Liver (tissue), 3 donors: ENCODE measurements at regions not wholly inside any gene's neighbourhood (a gene's known extent, or its start where the extent isn't known, plus 50 kb on each side); places are given as distances from the start of the nearest gene placed in this dataset.

Experiments used
- ATF3 ChIP-seq: IDR thresholded peaks from 2 replicates; pipeline ENCODE4 v1.6.1; 2016; ENCODE audit warnings: antibody characterized with exemption
- EGR1 ChIP-seq, 2 donors: IDR thresholded peaks; 2 replicates each; pipeline ENCODE4 v1.6.1; 2016 to 2018; ENCODE audit warnings: antibody characterized with exemption in 2 of 2, low read depth in 2 of 2
- FOXA1 ChIP-seq: IDR thresholded peaks from 2 replicates; pipeline ENCODE4 v1.6.1; 2016; ENCODE audit warnings: antibody characterized with exemption
- GABPA ChIP-seq, 2 donors: IDR thresholded peaks in 1 of 2; conservative IDR thresholded peaks in 1 of 2; 2 replicates each; pipeline ENCODE4 v1.6.1; 2016; ENCODE audit warnings: antibody characterized with exemption in 2 of 2, mild to moderate bottlenecking in 1 of 2, moderate library complexity in 1 of 2
- JUND ChIP-seq, 2 donors: IDR thresholded peaks; 2 replicates each; pipeline ENCODE4 v1.6.1; 2016; ENCODE audit warnings: antibody characterized with exemption in 2 of 2
- MAX ChIP-seq: IDR thresholded peaks from 2 replicates; pipeline ENCODE4 v1.6.1; 2016; ENCODE audit warnings: antibody characterized with exemption
- NR2F2 ChIP-seq: IDR thresholded peaks from 2 replicates; pipeline ENCODE4 v1.6.1; 2016; ENCODE audit warnings: antibody characterized with exemption
- RXRA ChIP-seq, 2 donors: IDR thresholded peaks; 2 replicates each; pipeline ENCODE4 v1.6.1; 2017 to 2018; ENCODE audit warnings: antibody characterized with exemption in 2 of 2, mild to moderate bottlenecking in 1 of 2
- TAF1 ChIP-seq: conservative IDR thresholded peaks from 2 replicates; pipeline ENCODE4 v1.6.1; 2016; ENCODE audit warnings: antibody characterized with exemption, mild to moderate bottlenecking
- YY1 ChIP-seq: IDR thresholded peaks from 2 replicates; pipeline ENCODE4 v1.6.1; 2016; ENCODE audit warnings: antibody characterized with exemption, mild to moderate bottlenecking
- ZBTB33 ChIP-seq: IDR thresholded peaks from 2 replicates; pipeline ENCODE4 v1.6.1; 2016; ENCODE audit warnings: antibody characterized with exemption
- TF ChIP-seq, protein P1 (sequence below): fragments of 150-350 bp; IDR thresholded peaks from 2 replicates; pipeline ENCODE4 v1.5.1; 2017; ENCODE audit warnings: improper control_type of control experiment, low read depth, low read length; ENCODE audit not compliant: missing input control
- TF ChIP-seq, protein P2 (sequence below): IDR thresholded peaks from 2 replicates; pipeline ENCODE4 v1.6.1; 2016; ENCODE audit warnings: antibody characterized with exemption, mild to moderate bottlenecking
- donor health status: healthy.
- donor health status: healthy.

GRCh38 chr4:154911097-154911496, 130.0 kb downstream of the RBM46 start:
- TF ChIP-seq, protein P1, sequence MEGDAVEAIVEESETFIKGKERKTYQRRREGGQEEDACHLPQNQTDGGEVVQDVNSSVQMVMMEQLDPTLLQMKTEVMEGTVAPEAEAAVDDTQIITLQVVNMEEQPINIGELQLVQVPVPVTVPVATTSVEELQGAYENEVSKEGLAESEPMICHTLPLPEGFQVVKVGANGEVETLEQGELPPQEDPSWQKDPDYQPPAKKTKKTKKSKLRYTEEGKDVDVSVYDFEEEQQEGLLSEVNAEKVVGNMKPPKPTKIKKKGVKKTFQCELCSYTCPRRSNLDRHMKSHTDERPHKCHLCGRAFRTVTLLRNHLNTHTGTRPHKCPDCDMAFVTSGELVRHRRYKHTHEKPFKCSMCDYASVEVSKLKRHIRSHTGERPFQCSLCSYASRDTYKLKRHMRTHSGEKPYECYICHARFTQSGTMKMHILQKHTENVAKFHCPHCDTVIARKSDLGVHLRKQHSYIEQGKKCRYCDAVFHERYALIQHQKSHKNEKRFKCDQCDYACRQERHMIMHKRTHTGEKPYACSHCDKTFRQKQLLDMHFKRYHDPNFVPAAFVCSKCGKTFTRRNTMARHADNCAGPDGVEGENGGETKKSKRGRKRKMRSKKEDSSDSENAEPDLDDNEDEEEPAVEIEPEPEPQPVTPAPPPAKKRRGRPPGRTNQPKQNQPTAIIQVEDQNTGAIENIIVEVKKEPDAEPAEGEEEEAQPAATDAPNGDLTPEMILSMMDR: no peak
- TF ChIP-seq TAF1 (no peak), ZBTB33 (no peak), MAX (no peak), ATF3 (no peak), FOXA1 (no peak), GABPA (IDR thresholded peaks at IDR 0.05 in 1 of 2, conservative IDR thresholded peaks at IDR 0.05 in 1 of 2) (no peak), NR2F2 (no peak), JUND (IDR thresholded peaks at IDR 0.05) (no peak), YY1 (no peak), EGR1 (IDR thresholded peaks at IDR 0.05; ENCODE audit: low read depth in 2 of 2) (no peak), RXRA (IDR thresholded peaks at IDR 0.05) (no peak)
- TF ChIP-seq, protein P2, sequence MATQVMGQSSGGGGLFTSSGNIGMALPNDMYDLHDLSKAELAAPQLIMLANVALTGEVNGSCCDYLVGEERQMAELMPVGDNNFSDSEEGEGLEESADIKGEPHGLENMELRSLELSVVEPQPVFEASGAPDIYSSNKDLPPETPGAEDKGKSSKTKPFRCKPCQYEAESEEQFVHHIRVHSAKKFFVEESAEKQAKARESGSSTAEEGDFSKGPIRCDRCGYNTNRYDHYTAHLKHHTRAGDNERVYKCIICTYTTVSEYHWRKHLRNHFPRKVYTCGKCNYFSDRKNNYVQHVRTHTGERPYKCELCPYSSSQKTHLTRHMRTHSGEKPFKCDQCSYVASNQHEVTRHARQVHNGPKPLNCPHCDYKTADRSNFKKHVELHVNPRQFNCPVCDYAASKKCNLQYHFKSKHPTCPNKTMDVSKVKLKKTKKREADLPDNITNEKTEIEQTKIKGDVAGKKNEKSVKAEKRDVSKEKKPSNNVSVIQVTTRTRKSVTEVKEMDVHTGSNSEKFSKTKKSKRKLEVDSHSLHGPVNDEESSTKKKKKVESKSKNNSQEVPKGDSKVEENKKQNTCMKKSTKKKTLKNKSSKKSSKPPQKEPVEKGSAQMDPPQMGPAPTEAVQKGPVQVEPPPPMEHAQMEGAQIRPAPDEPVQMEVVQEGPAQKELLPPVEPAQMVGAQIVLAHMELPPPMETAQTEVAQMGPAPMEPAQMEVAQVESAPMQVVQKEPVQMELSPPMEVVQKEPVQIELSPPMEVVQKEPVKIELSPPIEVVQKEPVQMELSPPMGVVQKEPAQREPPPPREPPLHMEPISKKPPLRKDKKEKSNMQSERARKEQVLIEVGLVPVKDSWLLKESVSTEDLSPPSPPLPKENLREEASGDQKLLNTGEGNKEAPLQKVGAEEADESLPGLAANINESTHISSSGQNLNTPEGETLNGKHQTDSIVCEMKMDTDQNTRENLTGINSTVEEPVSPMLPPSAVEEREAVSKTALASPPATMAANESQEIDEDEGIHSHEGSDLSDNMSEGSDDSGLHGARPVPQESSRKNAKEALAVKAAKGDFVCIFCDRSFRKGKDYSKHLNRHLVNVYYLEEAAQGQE: no peak
